NCI-H774 (cell line): ENCODE measurements at regions not wholly inside any gene's neighbourhood (a gene's known extent, or its start where the extent isn't known, plus 50 kb on each side); places are given as distances from the start of the nearest gene placed in this dataset.
"Not testable (repeated sequence)": the region's sequence is repeated elsewhere in the genome, so short reads cannot be mapped to it uniquely, and the experiment has no call there.

ENCODE experiments used
- DNase-seq: peaks from one replicate; lab custom pipeline; 2025; lab: John Stamatoyannopoulos, UW

- DNase-seq: no peak
These were observed 229.2 kb upstream of the INTU start for GRCh38 chr4:127403471-127404084.

GRCh38 chr4:127406187-127406586 is 226.6 kb upstream of the INTU start:
- no peak for DNase-seq

- not testable (repeated sequence) for DNase-seq
These were observed 225.2 kb upstream of the INTU start for GRCh38 chr4:127407572-127407971.

DNA sequence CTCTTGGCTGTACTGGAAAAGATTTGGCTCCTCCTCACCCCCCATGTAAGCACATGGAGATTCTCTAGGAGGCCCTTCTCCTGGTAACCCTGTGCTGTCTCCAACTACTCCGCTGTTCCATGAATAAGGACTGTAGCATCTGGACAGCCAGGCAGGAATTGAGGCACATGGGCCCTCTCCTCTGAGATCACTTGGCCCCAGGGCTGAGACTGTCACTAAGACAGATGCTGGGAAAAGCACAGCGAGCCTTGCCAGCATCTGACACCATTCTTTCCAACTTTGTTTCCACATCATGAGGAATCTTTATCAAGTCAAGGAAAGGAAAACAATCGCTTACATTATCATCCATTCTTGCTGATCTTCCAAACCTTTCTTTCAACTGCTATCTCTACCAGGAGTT is 222.6 kb upstream of the INTU start:
- no peak for DNase-seq

- DNase-seq: no peak
These were observed 222.1 kb upstream of the INTU start for GRCh38 chr4:127410644-127411043.

GRCh38 chr4:127414951-127415606 is 217.7 kb upstream of the INTU start:
- no peak for DNase-seq

DNA sequence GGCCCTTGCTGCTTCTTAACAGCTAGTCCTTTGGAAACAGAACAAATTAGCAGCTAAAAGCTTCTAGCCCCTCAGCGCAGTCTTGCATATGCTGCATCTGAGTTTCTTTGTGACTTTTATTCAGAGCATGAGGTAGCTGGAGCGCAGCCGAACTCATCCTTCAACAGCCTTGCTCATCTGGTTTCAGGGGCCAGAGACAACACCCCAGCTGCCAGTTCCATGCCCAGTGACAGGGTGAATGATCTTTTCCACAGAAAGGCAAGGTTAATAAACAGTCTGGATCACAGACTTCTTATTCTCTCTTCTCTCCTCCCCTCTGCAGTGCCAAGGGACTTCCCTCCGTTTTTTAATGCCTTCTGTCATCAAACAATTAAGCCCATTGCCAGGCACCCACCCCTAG is 216.6 kb upstream of the INTU start:
- no peak for DNase-seq

DNA sequence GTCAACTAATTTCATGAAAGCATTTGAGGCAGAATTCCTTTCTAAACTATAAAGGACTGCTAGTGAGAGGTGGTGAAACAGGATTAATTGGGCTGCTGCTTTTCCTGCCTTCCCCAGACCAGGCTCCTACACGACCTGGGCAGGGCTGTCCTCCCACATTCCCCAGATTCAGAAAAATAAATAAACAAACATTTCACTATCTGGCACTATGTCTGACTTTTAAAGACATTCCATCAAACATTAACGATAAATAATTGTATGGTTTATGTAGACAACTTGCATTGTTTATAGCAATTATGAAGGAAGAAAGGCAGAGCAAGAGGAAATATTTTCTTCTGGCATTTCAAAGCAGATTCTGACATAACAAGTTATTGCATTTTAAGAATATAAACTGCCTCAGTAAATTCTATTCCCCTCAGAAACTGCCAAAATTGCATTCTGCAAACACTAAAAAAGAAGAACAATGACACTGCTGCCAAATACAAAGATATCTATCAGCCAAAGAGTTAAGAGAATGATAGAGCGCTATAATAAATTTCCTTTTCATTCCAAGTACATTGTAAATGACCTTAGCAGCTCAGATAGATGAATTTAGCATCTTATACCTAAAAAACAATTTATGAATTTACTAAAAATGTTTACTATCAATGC is 214.7 kb upstream of the INTU start:
- DNase-seq: no peak

GRCh38 chr4:127419431-127419830 is 213.3 kb upstream of the INTU start:
- DNase-seq: no peak

DNA sequence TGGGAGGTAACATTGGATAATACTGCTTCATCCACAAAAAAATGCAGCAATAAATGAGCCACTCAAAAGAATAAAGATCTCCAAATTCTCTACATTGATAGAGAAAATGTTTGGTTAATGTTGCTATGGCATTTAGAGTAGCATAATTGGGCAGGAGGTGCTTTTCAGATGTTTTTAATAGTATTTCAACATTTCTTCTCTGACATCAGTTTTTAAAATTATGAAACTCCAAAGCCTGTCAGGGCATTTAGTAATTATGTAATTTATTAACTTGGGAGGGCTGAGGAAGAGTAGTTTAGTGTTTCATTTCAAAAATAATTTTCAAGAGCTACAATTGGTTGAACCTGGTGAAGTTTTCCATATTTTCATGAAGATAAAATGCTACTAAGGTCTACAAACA is 211.3 kb upstream of the INTU start:
- no peak for DNase-seq

DNA sequence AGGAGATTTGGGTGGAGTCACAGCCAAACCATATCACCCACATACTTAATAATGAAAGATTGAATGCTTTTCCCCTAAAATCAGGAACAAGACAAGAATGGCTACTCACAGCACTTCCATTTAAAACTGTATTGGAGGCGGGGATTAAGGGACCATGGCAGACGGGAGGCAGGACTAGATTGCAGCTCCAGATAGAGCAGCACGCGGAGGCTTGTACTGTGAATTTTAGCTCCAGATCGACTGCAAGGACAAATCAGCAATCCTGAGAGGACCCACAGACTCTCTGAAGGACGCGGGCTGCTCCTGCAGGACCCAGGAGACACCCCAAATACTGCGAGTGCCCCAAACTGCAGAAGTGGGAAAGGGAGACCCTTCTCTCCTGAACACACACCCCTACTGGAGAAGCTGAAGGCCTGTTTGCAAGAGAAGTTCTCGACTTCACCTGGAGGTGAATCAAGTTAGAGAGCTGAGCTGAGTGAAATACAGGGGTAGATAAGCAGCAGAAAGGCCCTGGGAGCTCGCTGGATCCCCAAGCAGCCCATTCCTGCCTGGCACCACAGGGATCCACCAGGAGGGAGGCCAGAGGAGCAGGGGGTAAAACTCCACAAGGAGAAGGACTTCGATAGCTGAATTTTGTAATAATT is 207.4 kb upstream of the INTU start:
- DNase-seq: no peak

DNA sequence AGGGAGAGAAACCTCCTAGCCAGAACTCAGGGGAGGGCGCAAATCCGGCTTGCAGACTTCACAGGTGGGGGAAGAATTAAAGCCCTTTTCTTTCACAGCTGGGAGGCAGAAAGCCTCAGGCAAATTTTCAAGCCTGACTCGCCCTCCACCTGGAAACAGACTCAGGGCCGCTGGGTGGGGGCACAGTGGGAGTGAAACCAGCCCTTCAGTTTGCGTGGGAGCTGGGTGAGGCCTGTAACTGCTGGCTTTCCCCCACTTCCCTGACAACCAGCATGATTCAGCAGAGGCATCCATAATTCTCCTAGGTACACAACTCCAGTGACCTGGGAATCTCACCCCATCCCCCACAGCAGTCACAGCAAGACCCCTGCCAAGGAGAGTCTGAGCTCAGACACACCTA is 206.9 kb upstream of the INTU start:
- no peak for DNase-seq

DNA sequence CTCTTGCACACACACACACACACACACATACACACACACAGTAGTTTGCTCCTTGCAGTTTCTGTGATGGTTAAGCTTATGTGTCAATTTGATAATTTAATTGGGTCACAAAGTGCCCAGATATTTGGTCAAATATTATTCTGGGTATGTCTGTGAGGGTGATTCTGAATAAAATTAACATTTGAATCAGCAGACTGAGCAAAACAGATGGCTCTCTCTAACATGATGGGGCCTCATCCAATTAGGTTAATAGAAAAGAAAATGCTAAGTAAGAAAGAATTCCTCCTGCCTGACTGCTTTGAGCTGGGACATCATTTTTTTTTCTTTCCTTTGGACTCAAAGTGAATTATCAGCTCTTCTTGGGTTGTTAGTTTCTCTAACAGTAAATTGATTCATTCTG is 191.2 kb upstream of the INTU start:
- DNase-seq: no peak

- no peak for DNase-seq
These were observed 187.3 kb upstream of the INTU start for GRCh38 chr4:127445471-127445870.

GRCh38 chr4:127446427-127446885 is 186.3 kb upstream of the INTU start:
- DNase-seq: no peak

- no peak for DNase-seq
These were observed 183.8 kb upstream of the INTU start for GRCh38 chr4:127448986-127449385.

- no peak for DNase-seq
These were observed 183.3 kb upstream of the INTU start for GRCh38 chr4:127449449-127449848.

- no peak for DNase-seq
These were observed 182.5 kb upstream of the INTU start for GRCh38 chr4:127450276-127450675.

- DNase-seq: no peak
These were observed 168.9 kb upstream of the INTU start for GRCh38 chr4:127463883-127464282.

- DNase-seq: no peak
These were observed 163.2 kb upstream of the INTU start for GRCh38 chr4:127469542-127469941.

DNA sequence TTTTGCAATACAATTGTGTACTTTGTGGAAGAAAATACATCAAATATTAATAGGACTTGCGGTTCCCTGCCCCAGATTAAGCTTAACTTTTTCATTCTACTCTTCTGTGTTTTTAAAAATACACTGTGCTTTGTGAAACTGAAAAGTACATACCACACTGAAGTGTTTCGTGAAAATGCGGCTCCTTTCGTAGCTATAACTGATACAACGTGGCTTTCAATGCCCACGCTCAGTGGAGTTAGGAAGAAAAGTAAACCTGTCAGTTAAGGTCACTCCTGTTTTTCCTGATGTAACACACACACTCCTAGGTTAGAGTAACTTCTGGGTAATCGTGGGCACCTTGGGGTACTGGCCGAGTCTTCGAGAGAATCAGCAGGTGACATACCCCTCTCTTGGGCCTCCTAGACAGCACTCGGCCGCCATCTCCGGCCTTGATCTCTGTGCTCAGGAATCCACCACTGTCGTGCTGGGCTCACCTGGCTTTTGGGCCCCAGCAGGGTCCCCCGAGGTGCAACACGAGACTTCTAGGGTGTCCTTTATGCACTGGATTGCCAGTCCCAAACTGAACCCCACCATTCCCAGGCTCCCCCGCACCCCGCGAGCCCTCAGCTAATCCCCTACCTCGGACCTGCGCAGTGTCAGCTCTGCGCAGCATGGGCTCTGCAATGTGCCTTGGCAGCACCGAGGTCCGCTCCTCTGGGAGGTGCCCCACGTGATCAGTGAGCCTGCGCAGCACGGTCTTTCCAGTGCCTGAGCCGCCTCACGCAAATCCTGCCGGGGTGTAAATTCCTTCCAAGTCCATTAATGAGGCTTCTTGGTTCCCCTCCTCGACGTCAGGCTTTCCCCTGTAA is 162.6 kb upstream of the INTU start:
- DNase-seq: no peak

GRCh38 chr4:127478271-127478670 is 154.5 kb upstream of the INTU start:
- not testable (repeated sequence) for DNase-seq
